GM12892 (cell line): ENCODE measurements at regions not wholly inside any gene's neighbourhood (a gene's known extent, or its start where the extent isn't known, plus 50 kb on each side); places are given as distances from the start of the nearest gene placed in this dataset.

Experiments
- DNase-seq: peaks from one replicate; pipeline ENCODE4 v3.0.0; 2011; ENCODE audit not compliant: insufficient read length
- FAIRE-seq: peaks from 2 replicates; lab custom pipeline; 2011; peaks lifted over from hg19 to GRCh38; lab: Jason Lieb, UNC
- POLR2A ChIP-seq: IDR thresholded peaks from 2 replicates; pipeline ENCODE4 v1.6.1; 2011; ENCODE audit warnings: low read depth, low read length, control low read depth
- POLR2AphosphoS5 ChIP-seq: IDR thresholded peaks from 2 replicates; pipeline ENCODE4 v1.6.1; 2011; ENCODE audit warnings: low read depth, low read length, control low read depth
- TAF1 ChIP-seq: IDR thresholded peaks from 2 replicates; pipeline ENCODE4 v1.6.1; 2011; ENCODE audit warnings: low read depth, mild to moderate bottlenecking, control low read depth, low read length, borderline replicate concordance

GRCh38 chr18:46334868-46335281 is 230.7 kb downstream of the HAUS1 start:
- no peak for FAIRE-seq
- no peak for DNase-seq
- no peak for TF ChIP-seq POLR2A
- no peak for TF ChIP-seq POLR2AphosphoS5
- TF ChIP-seq TAF1: no peak

- FAIRE-seq (no peak), DNase-seq (no peak)
- TF ChIP-seq TAF1 (no peak), POLR2A (no peak), POLR2AphosphoS5 (no peak)
Observed at GRCh38 chr18:46335534-46336101, 231.4 kb downstream of the HAUS1 start.

- TF ChIP-seq POLR2AphosphoS5: no peak
- no peak for TF ChIP-seq POLR2A
- no peak for TF ChIP-seq TAF1
Observed at GRCh38 chr18:46336278-46337111, 232.3 kb downstream of the HAUS1 start.

GRCh38 chr18:46337271-46337670 is 233.1 kb downstream of the HAUS1 start:
- DNase-seq (no peak), FAIRE-seq (no peak)
- TF ChIP-seq POLR2AphosphoS5 (no peak), TAF1 (no peak), POLR2A (no peak)

More at GRCh38 chr18:46336278-46337111, 232.3 kb downstream of the HAUS1 start:
- FAIRE-seq (no peak), DNase-seq (no peak)

GRCh38 chr18:46338205-46338604 is 234.0 kb downstream of the HAUS1 start:
- DNase-seq (no peak), FAIRE-seq (no peak)
- no peak for TF ChIP-seq TAF1
- TF ChIP-seq POLR2AphosphoS5: no peak
- no peak for TF ChIP-seq POLR2A

GRCh38 chr18:46338766-46339165 is 234.6 kb downstream of the HAUS1 start:
- FAIRE-seq (no peak), DNase-seq (no peak)
- no peak for TF ChIP-seq TAF1
- no peak for TF ChIP-seq POLR2A
- no peak for TF ChIP-seq POLR2AphosphoS5

- no peak for DNase-seq
- no peak for TF ChIP-seq POLR2A
- no peak for TF ChIP-seq POLR2AphosphoS5
- TF ChIP-seq TAF1: no peak
- no peak for FAIRE-seq
Observed at GRCh38 chr18:46340716-46341115, 236.5 kb downstream of the HAUS1 start.

GRCh38 chr18:46341986-46342525 is 237.9 kb downstream of the HAUS1 start:
- TF ChIP-seq POLR2AphosphoS5: no peak
- no peak for FAIRE-seq
- no peak for DNase-seq

- DNase-seq (no peak), FAIRE-seq (peak; percentile 27)
- no peak for TF ChIP-seq POLR2AphosphoS5
- no peak for TF ChIP-seq TAF1
- TF ChIP-seq POLR2A: no peak
Observed at GRCh38 chr18:46343456-46343855, 239.3 kb downstream of the HAUS1 start.

GRCh38 chr18:46343931-46344372 is 239.8 kb downstream of the HAUS1 start:
- DNase-seq (peak; percentile 51), FAIRE-seq (peak; percentile 64)
- TF ChIP-seq POLR2A (no peak), TAF1 (no peak), POLR2AphosphoS5 (no peak)

GRCh38 chr18:46344416-46345180 is 240.4 kb downstream of the HAUS1 start:
- DNase-seq: no peak
- FAIRE-seq: peak; percentile 42
- TF ChIP-seq TAF1: no peak
- no peak for TF ChIP-seq POLR2A
- no peak for TF ChIP-seq POLR2AphosphoS5
